DMS53 treated with DMSO at 0.1 percent for 48 hours (cell line): ENCODE measurements at regions not wholly inside any gene's neighbourhood (a gene's known extent, or its start where the extent isn't known, plus 50 kb on each side); places are given as distances from the start of the nearest gene placed in this dataset.

Experiments
- DNase-seq: peaks from one replicate; lab custom pipeline; 2025; ENCODE audit not compliant: unreplicated experiment; lab: John Stamatoyannopoulos, UW

DNA sequence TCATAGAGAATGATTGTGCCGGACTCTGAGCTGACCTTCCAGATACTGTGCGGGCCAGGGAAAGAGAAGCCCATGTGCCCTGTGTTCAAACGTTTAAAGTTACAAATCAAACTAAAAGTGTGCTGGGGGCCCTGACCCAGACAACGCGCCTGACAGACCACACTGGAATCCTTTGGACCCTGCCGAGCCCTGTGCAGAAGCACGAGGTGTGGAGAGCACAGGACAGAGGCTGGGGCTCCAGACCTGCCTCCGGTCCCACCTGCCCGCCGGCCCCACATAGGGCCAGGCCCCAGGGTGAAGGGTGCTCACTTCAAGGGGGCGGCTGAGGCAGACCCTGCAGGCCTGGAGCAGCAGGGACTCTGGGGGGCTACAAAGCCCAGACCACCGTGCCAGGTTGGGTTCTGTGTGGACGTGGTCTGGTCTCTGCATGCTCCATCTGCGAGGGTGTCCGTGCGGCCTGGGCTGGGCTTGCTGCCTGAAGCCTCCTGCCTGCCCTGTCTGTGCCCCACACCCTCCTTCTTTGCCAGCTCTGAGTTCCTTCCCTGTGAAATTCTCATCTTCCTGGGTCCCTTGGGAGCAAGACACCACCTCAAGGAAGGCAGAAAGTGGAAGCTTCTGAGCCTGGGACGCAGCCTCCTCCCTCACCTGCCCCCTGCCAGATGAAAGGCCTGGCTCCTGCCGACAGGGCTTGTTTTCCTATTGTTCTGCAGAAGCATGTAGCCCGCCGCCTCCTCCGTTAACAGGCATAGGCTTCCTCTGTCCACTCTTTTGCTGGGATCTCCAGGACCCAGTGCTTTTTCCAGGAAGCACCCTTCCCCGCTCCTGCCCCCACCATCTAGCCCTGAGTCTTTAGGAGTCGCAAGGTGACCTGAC lies 186.2 kb downstream of the ERMARD start:
- DNase-seq, result no peak

DNA sequence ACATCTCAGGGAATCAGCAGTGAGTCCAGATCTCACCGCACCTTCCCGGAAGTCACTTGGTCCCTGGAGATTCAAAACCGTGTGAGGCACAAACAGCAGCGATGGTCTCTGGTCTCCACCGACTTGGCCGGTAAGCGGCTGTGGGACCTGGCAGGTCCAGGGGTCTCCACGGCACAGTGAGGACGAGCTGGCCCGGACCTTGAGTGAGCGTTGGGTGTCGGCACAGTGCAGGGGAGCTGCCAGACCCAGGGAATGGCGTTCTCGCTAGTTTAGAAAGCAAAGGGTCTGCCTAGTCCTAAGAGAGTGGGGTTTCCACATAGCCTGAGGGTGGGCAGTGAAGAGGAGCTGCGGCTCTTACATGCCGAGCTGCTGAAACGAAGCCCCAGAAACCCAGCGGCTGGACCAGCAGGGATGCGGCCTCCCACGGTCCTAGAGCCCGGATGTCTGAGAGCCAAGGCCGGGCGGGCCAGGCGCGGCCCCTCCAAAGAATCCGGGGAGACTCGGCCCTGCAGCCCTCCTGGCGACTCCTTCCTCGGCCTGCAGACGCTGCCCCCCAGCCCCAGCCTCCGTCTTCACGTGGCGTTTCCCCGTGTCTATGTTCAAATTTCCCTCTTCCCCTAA lies 185.0 kb downstream of the ERMARD start:
- DNase-seq, result no peak

DNA sequence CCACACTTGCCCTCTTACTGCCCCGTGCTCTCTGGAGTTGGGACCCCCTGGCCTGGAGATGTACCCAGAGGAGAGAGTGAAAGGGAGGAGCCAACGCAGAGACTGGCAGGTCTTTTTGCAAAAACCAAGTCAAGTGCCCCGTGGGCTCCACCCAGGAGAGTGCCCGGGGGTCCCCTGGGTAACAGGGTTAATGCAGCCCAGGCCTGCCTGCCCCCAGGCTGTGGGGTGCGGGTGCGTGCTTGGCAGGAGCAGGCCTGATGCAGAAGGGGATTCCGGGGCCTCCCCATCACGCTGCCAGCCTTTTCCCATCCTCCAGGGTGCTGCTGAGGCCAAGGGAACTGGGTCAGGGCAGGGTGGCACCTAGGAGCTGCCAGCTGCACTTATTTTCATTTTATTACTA lies 184.4 kb downstream of the ERMARD start:
- no peak for DNase-seq

DNA sequence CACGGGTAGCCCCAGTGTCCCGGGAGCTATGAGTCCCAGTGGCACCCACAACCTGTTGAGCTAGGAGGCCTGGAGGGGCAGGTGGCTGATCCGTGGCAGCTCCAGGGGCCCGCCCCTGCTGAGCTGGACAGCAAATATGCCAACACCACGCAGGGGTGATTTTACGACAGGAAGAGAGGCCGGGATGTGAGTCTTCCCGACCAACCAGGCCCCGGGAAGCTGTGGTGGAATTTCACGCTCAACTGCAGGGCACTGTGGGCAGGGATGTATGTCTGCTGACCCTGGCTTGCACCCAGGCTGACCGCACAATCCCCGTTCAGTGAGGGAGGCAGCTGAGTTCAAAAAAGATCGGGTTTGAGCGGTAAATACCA lies 183.9 kb downstream of the ERMARD start:
- DNase-seq, result peak; percentile 18

DNA sequence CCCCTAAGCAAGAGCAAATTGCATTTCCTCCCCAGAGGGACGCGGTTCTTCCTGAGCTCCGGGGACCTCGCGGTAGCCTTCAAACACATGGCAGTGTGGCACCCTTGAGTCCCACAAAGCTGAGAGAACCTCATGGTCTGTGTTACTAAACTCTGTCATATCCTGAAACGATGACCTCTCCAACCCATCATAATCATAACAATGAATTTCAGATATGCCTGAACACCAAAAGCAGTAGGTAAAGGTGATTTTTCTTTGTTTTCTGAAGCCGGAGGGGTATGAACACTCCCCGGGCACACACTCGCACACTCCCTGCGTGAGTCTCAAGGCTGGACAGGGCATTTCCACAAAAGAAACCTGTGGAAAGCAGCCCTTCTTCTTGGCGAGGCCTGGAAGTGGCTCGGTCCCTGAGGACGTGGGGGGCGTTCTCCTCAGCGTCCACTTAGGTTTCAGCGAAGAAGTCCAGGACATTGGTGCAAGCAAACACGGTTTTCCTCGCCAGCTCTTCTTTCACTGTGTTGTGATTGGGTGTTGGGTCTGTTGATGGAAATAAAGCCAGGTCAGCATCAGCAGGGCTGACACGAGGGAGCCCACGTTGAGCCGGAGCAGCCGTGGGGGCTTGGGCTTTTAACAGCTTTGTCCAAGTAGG lies 183.4 kb downstream of the ERMARD start:
- DNase-seq, result no peak

DNA sequence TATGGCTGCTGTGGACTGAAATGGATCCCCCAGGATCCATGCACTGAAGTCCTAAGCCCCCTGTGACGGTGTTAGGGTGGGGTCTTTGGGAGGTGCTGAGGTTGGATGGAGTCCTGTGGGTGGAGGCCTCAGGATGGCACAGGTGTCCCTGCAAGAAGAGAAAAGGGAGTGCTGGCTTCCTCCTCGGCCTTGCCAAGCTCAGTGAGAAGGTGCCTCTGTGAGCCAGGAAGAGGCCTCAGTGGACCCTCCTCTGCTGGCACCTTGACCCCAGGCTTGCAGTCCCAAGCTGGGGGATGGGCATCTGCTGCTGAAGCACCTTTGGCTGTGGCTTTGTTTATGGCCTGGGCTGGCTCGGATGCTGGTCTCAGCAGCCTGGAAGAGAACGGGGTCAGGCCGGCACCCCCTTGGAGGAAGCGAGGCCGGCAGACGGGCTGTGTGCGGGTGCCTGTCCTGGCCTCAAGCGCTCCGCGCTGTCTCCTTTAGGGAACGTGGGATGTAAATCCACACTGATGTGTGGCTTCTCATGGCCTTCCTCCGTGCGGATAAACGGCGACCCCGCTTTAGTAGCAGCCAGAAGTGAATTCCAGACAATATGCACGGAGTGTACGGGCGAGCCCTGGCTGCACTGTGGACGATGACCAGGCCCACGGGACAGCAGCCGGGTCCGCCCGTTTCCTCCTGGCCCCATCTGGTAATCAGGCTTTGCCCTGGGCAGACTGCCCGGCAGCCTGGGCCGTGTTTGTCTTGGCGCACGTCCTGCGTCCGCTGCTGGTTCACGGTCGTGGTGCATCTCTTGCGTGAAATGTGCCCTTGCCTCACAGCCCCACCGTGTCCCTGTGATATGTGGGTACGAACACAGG lies 182.6 kb downstream of the ERMARD start:
- DNase-seq, result peak; percentile 37

DNA sequence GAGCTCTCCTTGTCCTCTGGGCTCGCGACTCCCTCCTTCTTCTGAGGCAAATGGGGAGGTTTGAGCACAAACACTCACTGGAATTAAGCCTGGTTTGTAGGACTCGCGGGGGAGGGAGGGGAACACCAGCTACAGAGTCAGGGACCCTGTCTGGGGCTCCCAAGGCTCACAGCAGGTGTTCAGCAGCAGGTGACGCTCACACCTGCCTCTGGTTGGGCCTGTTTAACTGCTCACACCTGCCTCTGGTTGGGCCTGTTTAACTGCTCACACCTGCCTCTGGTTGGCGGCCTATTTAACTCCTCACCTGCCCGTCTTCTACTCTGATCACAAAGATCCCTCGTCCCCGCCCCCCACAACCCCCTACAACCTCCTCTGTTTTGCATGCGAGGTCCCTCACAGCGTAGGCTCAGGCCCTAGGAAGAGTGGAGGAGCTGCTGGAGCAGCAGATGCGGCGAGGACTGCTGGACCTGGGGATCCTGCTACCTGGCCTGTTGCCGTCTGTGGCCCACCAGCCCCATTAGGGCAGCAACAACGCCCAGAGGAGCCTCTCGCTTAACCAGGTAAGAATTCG lies 181.9 kb downstream of the ERMARD start:
- peak; percentile 66 for DNase-seq

DNA sequence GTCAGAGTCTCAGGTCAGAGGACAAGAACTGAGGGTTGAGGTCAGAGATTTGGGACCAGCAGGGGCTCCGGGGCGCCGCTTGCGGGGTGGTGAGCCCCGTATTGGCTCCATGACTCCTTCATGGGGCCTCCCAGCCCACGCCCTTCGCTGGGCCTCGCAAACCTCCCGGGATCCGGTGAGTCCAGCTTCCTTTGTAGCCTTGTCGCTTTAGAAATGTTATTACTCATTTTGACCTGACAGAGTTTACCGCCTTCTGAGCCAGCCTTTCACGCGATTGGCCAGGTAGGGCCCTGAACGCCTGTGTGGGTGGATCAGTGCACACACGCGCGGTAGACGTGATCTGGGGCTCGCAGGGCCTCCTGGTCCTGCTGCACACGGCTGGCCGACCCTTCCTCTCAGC lies 181.1 kb downstream of the ERMARD start:
- peak; percentile 74 for DNase-seq

DNA sequence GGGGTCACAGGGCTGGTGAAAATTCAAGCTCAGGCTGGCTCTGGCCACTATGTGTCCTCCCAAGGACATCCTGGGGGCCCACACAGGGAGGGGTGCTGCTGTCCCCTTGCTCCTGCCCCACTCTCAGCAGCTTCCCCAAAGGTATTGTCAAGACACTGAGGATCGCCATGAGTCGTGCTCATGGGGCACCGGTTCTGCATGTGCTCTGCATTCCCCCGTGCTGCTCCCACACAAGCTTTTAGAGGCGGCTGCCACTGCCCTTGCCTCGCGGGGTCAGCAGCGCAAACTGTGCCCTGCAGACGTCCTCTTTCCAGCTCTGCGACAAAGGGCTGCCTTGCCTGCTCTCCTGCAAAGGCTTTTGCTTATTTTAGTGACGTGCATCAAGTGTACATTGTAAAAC lies 179.8 kb downstream of the ERMARD start:
- DNase-seq, result no peak

DNA sequence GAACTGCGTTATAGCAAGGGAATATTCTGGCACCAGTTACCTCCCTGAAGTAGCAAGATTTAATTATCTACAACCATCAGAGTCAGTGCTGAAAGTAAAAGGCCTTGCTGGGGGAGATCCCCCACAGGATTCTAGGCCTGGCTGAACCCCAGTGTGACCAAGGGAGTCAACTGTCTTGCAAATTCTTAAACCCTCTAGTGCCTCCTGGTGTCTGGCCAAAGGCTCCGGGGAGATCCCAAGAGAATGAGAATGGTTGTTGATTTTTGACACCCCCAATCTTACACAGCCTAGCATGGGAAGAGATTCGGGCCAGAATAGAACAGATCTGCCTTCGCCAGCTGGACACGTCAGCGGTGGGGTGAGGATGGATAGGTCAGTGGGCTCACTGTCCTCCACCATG lies 179.4 kb downstream of the ERMARD start:
- no peak for DNase-seq

DNA sequence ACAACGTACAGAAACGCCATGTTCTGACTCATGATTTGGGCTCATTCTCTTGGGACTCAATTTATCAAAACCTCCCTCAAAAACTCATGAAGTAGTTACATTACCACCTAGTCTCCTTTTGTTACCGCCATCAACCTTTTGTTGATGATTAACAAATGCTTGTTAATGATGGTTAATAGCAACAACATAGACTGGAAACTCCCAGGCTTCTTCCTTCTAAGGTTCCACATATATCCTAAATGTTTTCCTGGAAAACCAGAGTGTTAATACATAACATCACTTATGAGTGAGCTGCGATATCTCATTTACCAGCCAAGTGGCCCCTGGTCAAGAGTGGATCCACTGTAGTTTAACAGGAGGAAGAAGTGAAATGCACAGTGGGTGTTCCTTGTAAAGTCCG lies 176.3 kb downstream of the ERMARD start:
- DNase-seq, result no peak

DNA sequence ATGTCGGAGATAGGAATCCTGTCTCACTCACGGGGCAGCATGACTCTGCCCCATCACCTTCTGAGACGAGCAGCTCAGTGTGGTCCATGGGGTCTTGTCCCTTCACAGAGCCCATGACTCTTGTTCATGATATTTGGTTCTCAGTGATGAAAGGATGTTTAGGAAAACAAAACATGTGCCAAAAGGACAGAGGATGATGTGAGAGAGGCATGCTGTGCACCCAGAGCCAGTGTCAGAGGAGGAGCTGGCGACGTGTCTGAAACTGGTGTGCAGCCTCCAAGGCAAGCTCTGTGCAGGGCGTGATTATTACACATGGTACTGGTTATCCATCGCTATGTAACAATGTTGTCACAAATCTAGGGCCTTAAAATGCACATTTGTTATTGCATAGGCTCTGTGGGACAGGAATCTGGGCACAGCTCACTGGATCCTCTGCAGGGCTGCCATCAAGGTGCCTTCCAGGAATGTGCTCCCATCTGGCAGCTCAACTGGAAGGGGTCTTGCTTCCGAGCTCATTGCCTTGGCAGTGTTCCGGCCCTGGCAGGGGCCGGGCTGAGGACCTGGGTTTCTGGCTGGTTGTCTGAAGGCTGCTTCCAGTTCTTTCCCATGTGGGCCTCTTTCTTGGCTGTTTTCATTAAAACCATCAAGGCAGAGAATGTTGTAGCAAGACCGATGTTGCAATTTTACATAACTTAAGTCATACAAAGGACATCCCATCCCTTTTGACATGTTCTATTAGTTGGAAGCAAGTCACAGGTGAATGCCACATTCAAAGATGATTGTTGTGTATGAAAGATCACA lies 175.4 kb downstream of the ERMARD start:
- no peak for DNase-seq

DNA sequence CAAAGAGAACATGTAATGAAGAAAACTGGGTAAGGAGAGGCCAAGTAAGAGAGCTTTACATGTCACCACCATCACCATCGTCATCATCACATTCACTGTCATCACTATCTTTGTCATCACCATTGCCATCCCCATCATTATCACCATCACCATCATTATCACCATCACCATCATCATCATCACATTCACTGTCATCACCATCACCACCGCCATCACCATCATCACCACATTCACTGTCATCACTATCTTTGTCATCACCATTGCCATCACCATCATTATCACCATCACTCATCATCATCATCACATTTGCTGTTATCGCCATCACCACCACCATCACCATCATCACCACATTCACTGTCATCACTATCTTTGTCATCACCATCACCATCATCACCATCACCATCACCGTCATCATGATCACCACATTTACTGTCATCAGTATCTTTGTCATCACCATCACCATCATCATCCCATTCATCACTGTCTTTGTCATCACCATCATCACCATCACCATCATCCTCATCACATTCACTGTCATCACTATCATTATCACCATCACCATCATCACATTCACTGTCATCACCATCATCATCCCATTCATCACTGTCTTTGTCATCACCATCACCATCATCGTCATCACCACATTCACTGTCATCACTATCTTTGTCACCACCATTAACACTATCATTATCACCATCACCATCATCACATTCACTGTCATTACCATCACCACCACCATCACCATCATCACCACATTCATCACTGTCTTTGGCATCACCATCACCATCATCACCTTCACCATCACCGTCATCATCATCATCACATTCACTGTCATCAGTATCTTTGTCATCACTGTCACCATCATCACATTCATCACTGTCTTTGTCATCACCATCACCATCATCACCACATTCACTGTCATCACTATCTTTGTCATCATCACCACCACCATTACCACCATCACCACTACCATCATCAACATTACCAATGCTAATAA lies 172.3 kb downstream of the ERMARD start:
- no peak for DNase-seq

DNA sequence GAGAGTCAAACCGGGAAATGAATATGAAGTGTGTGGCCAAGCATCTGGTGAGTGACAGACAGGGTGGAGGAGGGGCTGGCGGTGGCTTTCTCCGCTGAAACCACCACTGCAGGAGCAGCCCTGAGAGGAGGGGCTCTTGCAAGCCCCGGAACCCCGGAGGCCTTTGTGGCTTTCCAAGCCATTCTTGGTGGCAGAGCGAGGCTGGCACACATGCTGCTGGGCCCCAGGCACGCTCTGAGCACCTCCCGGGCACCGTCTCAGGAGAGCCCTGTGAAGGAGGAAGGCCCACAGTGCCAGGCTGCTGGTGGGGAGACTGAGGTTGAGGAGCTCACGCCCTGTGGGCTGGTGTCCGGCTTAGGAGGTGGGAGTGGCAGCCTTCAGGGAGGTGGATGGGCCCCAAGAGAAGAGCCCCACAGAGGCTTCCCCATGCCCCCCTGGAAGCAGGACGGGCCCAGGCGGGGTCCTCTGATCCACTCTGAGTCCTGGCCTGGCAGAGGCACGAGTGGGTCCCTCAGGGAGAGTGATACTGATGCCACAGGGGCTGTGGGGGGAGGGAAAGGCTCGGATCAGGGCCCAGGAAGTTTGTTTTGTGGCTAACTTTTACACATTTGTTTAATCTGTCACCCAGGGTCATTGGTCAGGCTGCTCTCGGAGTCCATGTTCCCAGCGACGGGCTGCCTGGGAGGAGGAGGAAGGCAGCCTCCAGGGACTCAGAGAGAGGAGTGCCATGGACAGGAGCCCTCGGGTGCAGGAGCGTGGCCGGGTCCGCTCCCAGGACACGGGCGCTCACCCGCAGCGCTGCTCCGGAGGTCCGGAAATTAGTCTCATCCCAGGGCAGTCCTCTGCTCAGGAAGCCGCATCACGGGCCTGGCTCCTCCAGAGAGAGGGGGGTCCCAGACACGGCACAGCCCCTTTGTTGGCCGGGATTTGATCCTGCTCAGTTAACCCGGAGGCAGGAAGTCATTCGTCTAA lies 170.7 kb downstream of the ERMARD start:
- no peak for DNase-seq

DNA sequence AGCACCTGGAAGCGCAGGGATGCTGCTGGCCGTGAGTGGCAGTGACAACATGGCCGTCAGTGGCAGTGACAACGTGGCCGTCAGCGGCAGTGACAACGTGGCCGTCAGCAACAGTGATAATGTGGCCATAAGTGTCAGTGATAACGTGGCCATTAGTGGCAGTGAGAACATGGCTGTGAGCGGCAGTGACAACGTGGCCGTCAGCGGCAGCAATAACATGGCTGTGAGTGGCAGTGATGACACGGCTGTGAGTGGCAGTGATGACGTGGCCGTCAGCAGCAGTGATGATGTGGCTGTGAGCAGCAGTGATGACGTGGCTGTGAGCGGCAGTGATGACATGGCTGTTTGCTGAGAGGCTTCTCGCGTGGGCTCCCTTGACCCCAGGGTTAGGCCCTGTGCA lies 169.8 kb downstream of the ERMARD start:
- DNase-seq, result no peak

DNA sequence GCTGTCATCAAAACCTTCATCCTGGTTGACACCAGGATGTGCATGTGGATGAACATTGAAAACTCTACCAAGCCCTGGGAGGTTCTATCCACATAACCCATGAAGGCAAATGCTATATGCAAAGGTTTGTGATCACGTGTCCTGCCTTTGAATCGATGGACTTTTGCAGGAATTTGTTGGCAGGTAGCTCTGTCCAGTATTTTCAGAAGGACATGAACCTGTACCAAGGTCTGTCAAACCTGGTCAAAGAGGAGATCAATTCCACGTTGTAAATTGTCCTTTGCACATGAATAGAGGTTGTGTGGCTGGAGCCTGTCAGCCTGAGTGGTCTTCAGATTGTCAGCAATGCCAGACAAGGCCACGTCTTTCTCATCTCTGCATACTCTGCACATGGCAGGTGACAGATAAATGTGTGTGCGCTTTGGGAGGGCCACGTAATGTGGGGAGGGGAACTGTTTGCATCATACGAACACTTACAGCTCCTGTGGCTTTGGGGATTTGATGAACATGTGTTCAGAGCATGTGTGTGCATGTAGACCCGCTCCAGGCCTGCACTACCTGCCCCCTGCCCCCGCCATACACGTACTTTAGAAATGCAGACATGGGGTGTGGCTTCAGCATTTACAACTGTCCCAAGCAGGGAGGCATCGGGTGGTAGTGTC lies 169.1 kb downstream of the ERMARD start:
- DNase-seq, result no peak

DNA sequence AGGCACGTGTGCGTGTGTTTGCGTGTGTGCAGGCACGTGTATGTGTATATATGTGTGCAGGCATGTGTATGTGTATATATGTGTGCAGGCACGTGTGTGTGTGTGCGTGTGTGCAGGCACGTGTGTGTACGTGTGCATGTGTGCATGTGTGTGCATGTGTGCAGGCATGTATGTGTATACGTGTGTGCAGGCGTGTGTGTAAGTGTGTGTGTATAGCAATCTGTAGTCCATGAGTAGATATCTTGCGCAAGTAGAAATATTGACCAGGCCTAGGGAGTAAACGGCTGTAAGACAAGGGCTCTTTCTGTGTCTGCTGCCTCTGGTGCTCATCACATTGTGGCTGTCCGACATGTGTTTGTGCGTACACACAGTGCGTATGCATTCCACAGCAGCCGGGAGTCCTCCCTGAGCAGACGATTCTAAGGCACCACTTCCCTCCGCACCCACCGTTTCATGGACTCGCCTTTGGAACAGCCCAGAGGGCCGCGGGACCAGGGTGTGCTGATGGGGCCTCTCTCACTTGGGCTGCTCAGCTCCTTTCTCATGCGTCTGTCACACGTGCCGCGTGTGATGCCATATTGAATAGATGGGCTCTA lies 167.6 kb downstream of the ERMARD start:
- no peak for DNase-seq
